Ishikawa (cell line): ENCODE measurements at regions not wholly inside any gene's neighbourhood (a gene's known extent, or its start where the extent isn't known, plus 50 kb on each side); places are given as distances from the start of the nearest gene placed in this dataset.

ENCODE experiments used
- CEBPB ChIP-seq: IDR thresholded peaks from 2 replicates; pipeline ENCODE4 v1.6.1; 2012
- EP300 ChIP-seq: IDR thresholded peaks from 2 replicates; pipeline ENCODE4 v1.6.1; 2012; ENCODE audit warnings: borderline replicate concordance
- MAX ChIP-seq: IDR thresholded peaks from 2 replicates; pipeline ENCODE4 v1.6.1; 2012
- NFIC ChIP-seq: IDR thresholded peaks from 2 replicates; pipeline ENCODE4 v1.6.1; 2012
- RAD21 ChIP-seq: IDR thresholded peaks from 2 replicates; pipeline ENCODE4 v1.6.1; 2012; ENCODE audit warnings: low read depth
- REST ChIP-seq: IDR thresholded peaks from 2 replicates; pipeline ENCODE4 v1.6.1; 2012; ENCODE audit warnings: low read depth, mild to moderate bottlenecking
- TAF1 ChIP-seq: IDR thresholded peaks from 2 replicates; pipeline ENCODE4 v1.6.1; 2012; ENCODE audit warnings: low read depth, mild to moderate bottlenecking
- TCF12 ChIP-seq: IDR thresholded peaks from 2 replicates; pipeline ENCODE4 v1.6.1; 2012; ENCODE audit warnings: low read depth
- TEAD4 ChIP-seq: IDR thresholded peaks from 2 replicates; pipeline ENCODE4 v1.6.1; 2012

- TF ChIP-seq CEBPB (no peak), RAD21 (no peak), TCF12 (no peak), TAF1 (no peak), EP300 (no peak), REST (no peak), NFIC (no peak), MAX (no peak), TEAD4 (no peak)
These were observed 792.8 kb downstream of the REEP3 start for GRCh38 chr10:64313967-64314366.
